H1 (cell line): ENCODE measurements at regions not wholly inside any gene's neighbourhood (a gene's known extent, or its start where the extent isn't known, plus 50 kb on each side); places are given as distances from the start of the nearest gene placed in this dataset.

ENCODE experiments used
- SRF ChIP-seq: IDR thresholded peaks from 2 replicates; pipeline ENCODE4 v1.6.1; 2011; ENCODE audit warnings: mild to moderate bottlenecking, low read depth, low read length, moderate library complexity
- TF ChIP-seq, protein P1 (sequence below): fragments of 300-600 bp; sonication (generic); IDR thresholded peaks from 2 replicates; pipeline ENCODE4 v1.7.1; 2012; ENCODE audit warnings: low read length, moderate library complexity, mild to moderate bottlenecking, inconsistent platforms; ENCODE audit not compliant: insufficient replicate concordance

DNA sequence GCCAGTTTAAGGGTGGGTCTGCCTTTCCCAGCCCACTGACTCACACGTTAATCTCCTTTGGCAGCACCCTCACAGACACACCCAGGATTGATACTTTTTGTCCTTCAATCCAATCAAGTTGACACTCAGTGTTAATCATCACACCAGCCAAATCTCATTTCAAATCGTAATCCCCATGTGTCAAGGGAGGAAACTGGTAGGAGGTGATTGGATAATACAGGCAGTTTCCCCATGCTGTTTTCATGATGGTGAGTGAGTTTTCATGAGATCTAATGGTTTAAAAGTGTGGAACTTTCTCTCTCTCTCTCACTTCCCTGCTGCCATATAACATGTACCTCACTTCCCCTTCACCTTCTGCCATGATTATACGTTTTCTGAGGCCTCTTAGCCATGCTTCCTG lies 647.2 kb upstream of the FRG1 start (continued):
- TF ChIP-seq, protein P1, sequence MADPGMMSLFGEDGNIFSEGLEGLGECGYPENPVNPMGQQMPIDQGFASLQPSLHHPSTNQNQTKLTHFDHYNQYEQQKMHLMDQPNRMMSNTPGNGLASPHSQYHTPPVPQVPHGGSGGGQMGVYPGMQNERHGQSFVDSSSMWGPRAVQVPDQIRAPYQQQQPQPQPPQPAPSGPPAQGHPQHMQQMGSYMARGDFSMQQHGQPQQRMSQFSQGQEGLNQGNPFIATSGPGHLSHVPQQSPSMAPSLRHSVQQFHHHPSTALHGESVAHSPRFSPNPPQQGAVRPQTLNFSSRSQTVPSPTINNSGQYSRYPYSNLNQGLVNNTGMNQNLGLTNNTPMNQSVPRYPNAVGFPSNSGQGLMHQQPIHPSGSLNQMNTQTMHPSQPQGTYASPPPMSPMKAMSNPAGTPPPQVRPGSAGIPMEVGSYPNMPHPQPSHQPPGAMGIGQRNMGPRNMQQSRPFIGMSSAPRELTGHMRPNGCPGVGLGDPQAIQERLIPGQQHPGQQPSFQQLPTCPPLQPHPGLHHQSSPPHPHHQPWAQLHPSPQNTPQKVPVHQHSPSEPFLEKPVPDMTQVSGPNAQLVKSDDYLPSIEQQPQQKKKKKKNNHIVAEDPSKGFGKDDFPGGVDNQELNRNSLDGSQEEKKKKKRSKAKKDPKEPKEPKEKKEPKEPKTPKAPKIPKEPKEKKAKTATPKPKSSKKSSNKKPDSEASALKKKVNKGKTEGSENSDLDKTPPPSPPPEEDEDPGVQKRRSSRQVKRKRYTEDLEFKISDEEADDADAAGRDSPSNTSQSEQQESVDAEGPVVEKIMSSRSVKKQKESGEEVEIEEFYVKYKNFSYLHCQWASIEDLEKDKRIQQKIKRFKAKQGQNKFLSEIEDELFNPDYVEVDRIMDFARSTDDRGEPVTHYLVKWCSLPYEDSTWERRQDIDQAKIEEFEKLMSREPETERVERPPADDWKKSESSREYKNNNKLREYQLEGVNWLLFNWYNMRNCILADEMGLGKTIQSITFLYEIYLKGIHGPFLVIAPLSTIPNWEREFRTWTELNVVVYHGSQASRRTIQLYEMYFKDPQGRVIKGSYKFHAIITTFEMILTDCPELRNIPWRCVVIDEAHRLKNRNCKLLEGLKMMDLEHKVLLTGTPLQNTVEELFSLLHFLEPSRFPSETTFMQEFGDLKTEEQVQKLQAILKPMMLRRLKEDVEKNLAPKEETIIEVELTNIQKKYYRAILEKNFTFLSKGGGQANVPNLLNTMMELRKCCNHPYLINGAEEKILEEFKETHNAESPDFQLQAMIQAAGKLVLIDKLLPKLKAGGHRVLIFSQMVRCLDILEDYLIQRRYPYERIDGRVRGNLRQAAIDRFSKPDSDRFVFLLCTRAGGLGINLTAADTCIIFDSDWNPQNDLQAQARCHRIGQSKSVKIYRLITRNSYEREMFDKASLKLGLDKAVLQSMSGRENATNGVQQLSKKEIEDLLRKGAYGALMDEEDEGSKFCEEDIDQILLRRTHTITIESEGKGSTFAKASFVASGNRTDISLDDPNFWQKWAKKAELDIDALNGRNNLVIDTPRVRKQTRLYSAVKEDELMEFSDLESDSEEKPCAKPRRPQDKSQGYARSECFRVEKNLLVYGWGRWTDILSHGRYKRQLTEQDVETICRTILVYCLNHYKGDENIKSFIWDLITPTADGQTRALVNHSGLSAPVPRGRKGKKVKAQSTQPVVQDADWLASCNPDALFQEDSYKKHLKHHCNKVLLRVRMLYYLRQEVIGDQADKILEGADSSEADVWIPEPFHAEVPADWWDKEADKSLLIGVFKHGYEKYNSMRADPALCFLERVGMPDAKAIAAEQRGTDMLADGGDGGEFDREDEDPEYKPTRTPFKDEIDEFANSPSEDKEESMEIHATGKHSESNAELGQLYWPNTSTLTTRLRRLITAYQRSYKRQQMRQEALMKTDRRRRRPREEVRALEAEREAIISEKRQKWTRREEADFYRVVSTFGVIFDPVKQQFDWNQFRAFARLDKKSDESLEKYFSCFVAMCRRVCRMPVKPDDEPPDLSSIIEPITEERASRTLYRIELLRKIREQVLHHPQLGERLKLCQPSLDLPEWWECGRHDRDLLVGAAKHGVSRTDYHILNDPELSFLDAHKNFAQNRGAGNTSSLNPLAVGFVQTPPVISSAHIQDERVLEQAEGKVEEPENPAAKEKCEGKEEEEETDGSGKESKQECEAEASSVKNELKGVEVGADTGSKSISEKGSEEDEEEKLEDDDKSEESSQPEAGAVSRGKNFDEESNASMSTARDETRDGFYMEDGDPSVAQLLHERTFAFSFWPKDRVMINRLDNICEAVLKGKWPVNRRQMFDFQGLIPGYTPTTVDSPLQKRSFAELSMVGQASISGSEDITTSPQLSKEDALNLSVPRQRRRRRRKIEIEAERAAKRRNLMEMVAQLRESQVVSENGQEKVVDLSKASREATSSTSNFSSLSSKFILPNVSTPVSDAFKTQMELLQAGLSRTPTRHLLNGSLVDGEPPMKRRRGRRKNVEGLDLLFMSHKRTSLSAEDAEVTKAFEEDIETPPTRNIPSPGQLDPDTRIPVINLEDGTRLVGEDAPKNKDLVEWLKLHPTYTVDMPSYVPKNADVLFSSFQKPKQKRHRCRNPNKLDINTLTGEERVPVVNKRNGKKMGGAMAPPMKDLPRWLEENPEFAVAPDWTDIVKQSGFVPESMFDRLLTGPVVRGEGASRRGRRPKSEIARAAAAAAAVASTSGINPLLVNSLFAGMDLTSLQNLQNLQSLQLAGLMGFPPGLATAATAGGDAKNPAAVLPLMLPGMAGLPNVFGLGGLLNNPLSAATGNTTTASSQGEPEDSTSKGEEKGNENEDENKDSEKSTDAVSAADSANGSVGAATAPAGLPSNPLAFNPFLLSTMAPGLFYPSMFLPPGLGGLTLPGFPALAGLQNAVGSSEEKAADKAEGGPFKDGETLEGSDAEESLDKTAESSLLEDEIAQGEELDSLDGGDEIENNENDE, result no peak
- TF ChIP-seq SRF, result no peak
